ENCODE measurements at regions not wholly inside any gene's neighbourhood (a gene's known extent, or its start where the extent isn't known, plus 50 kb on each side); places are given as distances from the start of the nearest gene placed in this dataset.

GRCh38 chr14:89695846-89696245, 258.7 kb downstream of the EFCAB11 start:
- TF ChIP-seq CTCF (IDR thresholded peaks at IDR 0.05; ENCODE audit: low read length) = no peak
- no peak for TF ChIP-seq EZH2 (IDR thresholded peaks at IDR 0.05; ENCODE audit: borderline replicate concordance, low read length)

Measured in OCI-LY1 (cell line).